DND-41 (cell line): ENCODE measurements at regions not wholly inside any gene's neighbourhood (a gene's known extent, or its start where the extent isn't known, plus 50 kb on each side); places are given as distances from the start of the nearest gene placed in this dataset.

Experiments
- ATAC-seq: fragments of 200-7000 bp; cut with Tn5 transposase; 3 replicates; pipeline ENCODE4 v1.9.1; 2021; ENCODE audit warnings: low read depth; ENCODE audit not compliant: insufficient read depth
- DNase-seq: peaks from one replicate; pipeline ENCODE4 v3.0.0-alpha.2; 2020
- H2AFZ ChIP-seq: 2 replicates; pipeline ENCODE4 v1.6.0; 2012; ENCODE audit warnings: low read depth, low read length
- H3K27ac ChIP-seq: 2 replicates; pipeline ENCODE4 v1.5.1; 2012; ENCODE audit warnings: low read length, inconsistent platforms
- H3K27me3 ChIP-seq: fragments of 200-600 bp; sonication (generic); 2 replicates; pipeline ENCODE4 v1.6.0; 2012; ENCODE audit warnings: low read length, mild to moderate bottlenecking, inconsistent platforms; ENCODE audit not compliant: insufficient read depth, poor library complexity
- H3K36me3 ChIP-seq: 2 replicates; pipeline ENCODE4 v1.5.1; 2012; ENCODE audit warnings: low read length, inconsistent platforms; ENCODE audit not compliant: insufficient read depth
- H3K4me1 ChIP-seq: 2 replicates; pipeline ENCODE4 v1.5.1; 2012; ENCODE audit warnings: mild to moderate bottlenecking, low read length; ENCODE audit not compliant: insufficient read depth
- H3K4me2 ChIP-seq: 2 replicates; pipeline ENCODE4 v1.6.0; 2012; ENCODE audit warnings: mild to moderate bottlenecking, moderate library complexity, low read length, inconsistent platforms; ENCODE audit not compliant: insufficient read depth
- H3K4me3 ChIP-seq, 2 experiments: fragments of 200-600 bp in 1 of 2; shearing (Covaris generic) in 1 of 2; 2 replicates each; pipeline ENCODE4 v1.5.1; 2012 to 2016; ENCODE audit warnings: inconsistent platforms in 2 of 2, low read length in 2 of 2, mild to moderate bottlenecking in 2 of 2, low read depth in 1 of 2, moderate library complexity in 1 of 2
- H3K79me2 ChIP-seq: 2 replicates; pipeline ENCODE4 v1.6.0; 2012; ENCODE audit warnings: low read length, inconsistent platforms; ENCODE audit not compliant: insufficient read depth
- H3K9ac ChIP-seq: 2 replicates; pipeline ENCODE4 v1.6.0; 2012; ENCODE audit warnings: low read depth, mild to moderate bottlenecking, inconsistent platforms, low read length, moderate library complexity
- H3K9me3 ChIP-seq: 2 replicates; pipeline ENCODE4 v1.5.1; 2012; ENCODE audit warnings: low read length, moderate library complexity, mild to moderate bottlenecking, inconsistent platforms; ENCODE audit not compliant: insufficient read depth, severe bottlenecking
- H4K20me1 ChIP-seq: 2 replicates; pipeline ENCODE4 v1.6.0; 2012; ENCODE audit warnings: low read length; ENCODE audit not compliant: insufficient read depth
- CTCF ChIP-seq: IDR thresholded peaks from 2 replicates; pipeline ENCODE4 v1.5.1; 2012; ENCODE audit warnings: borderline replicate concordance, low read length, moderate library complexity, mild to moderate bottlenecking; ENCODE audit not compliant: poor library complexity, severe bottlenecking; ENCODE audit errors: extremely low read depth
- EZH2 ChIP-seq: IDR thresholded peaks from 3 replicates; pipeline ENCODE4 v1.6.1; 2012; ENCODE audit warnings: borderline replicate concordance, low read depth, mild to moderate bottlenecking, moderate library complexity, low read length, inconsistent platforms; ENCODE audit not compliant: severe bottlenecking

DNA sequence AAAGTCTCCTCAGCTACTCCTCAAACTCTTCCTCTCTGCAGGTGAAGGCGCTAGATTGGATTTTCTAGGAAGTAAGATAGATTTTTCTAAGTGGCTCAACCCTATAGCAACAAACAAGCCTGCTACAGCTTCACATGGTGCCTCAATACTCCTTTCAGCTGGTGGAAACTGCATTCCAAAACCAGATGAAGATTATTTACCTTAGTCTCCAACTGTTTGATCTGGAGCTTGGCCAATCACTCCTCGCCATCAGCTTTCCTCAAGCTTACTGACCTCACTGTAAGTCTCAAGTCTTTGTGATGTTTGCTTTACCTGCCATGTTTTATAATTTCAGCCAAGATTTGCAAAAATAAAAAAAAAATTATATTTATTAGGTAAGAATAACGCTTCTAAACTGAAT, 622.4 kb downstream of the CHSY3 start:
- no peak for DNase-seq
- Histone ChIP-seq H2AFZ (no peak overlapping the region), H3K79me2 (no peaks in the 10 kb centered on the region), H3K4me1 (no peaks in the 10 kb centered on the region), H3K27ac (no peak overlapping the region), H3K4me2 (no peak overlapping the region), H3K4me3 (no peak overlapping the region), H3K27me3 (no peaks in the 10 kb centered on the region), H3K36me3 (no peaks in the 10 kb centered on the region), H4K20me1 (no peaks in the 10 kb centered on the region), H3K9ac (no peak overlapping the region), H3K9me3 (no peaks in the 10 kb centered on the region)
- TF ChIP-seq EZH2: no peak
- TF ChIP-seq CTCF: no peak
- no peak for ATAC-seq

- no peak for ATAC-seq
- Histone ChIP-seq H3K36me3 (no peaks in the 10 kb centered on the region), H3K79me2 (no peaks in the 10 kb centered on the region), H3K9ac (no peak overlapping the region), H3K27ac (no peak overlapping the region), H2AFZ (no peak overlapping the region), H3K4me1 (no peaks in the 10 kb centered on the region), H3K4me2 (no peak overlapping the region), H3K9me3 (no peaks in the 10 kb centered on the region), H3K27me3 (no peaks in the 10 kb centered on the region), H4K20me1 (no peaks in the 10 kb centered on the region), H3K4me3 (no peak overlapping the region)
- DNase-seq: no peak
- TF ChIP-seq CTCF (no peak), EZH2 (no peak)
Observed at GRCh38 chr5:130520211-130520610, 615.9 kb downstream of the CHSY3 start.

- Histone ChIP-seq H3K27me3 (no peaks in the 10 kb centered on the region), H3K4me3 (no peak overlapping the region), H3K4me1 (no peaks in the 10 kb centered on the region), H3K27ac (no peak overlapping the region), H3K9ac (no peak overlapping the region), H3K4me2 (no peak overlapping the region), H3K79me2 (no peaks in the 10 kb centered on the region), H4K20me1 (no peaks in the 10 kb centered on the region), H3K9me3 (no peaks in the 10 kb centered on the region), H3K36me3 (no peaks in the 10 kb centered on the region), H2AFZ (no peak overlapping the region)
- TF ChIP-seq EZH2 (no peak), CTCF (no peak)
- DNase-seq (no peak), ATAC-seq (no peak)
Observed at GRCh38 chr5:130514984-130515690, 610.9 kb downstream of the CHSY3 start.
